ENCODE measurements at regions not wholly inside any gene's neighbourhood (a gene's known extent, or its start where the extent isn't known, plus 50 kb on each side); places are given as distances from the start of the nearest gene placed in this dataset.

DNA sequence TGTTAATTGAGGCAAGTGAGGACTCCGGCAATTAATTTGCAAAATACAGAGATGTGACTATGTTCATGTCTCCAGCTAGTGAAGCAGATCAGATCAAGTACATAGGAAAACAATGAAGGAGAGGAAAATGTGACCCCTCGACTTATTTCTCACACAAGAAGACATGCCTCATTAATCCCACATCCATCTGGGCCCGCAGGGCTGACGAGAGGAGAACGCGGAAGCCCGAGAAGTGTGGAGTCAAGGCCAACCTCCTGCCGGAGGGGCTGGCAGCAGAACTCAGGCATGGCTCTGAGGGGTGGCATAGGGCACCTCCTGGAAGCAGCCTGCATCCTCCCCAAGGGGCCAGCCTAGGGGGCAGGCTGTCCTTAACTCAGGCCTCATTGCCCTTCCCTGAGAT is 54.4 kb downstream of the ZNF503 start:
- DNase-seq (ENCODE audit: low read depth in 3 of 3, low spot score in 1 of 3) = no peak

DNA sequence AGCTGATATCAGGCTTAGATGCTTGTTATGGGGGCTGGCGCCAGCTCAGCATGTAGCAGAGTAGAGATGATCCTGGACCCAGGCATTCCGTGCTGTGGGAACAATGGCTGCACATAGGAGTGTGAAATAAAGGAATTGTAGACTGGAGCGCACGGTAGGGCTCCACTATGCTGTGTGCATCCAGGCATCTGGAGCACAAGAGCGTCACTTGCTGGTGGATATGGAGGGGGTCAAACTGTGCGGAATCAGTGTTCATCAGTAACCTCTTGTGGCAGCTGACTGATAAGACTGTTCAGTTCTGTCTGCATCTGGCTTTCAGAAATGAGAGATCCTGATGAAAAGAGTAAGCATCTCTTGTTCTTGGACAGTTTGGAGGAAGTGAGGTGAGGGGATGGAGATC is 55.8 kb downstream of the ZNF503 start:
- DNase-seq (ENCODE audit: low read depth in 3 of 3, low spot score in 1 of 3) = no peak

DNA sequence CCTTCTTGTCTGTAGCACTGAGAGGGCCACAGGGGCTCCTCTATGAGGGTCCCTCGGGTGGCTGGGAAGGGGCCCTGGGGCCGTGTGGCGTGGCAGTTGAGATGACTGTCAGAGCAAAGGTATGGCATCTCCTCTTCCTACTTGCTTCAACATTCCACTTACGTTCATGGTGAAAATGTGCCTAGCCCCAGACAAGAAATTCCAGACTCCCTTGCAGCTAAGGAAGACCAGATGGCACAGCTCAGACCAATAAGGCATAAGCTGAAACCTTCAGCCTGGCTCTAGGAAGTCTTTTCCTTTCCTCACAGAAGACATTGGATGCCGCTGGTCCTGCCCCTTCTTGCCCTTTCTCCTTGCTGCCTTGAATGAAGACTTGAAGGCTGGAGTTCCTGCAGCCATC is 57.4 kb downstream of the ZNF503 start:
- DNase-seq (ENCODE audit: low read depth in 3 of 3, low spot score in 1 of 3) = no peak

DNA sequence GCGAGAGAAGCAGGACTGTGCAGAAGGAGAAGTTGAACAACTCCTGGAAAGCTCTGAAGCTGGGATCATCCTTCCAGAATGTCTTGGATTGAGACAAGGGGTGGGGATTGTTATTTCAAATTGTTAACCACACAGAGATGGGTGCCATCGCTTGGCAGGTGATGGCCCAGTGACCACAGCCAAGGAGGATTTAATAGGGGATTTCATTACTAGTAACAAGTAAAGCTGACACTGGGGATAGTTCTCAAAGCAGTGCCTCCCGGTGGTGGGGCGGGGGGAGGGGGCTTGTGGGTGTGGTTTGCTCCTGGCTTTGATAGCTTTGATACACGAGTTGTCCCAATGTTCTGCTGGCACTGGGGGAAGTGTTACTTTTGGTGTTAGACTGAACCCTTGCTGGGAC is 59.2 kb downstream of the ZNF503 start:
- no peak for DNase-seq (ENCODE audit: low read depth in 3 of 3, low spot score in 1 of 3)

DNA sequence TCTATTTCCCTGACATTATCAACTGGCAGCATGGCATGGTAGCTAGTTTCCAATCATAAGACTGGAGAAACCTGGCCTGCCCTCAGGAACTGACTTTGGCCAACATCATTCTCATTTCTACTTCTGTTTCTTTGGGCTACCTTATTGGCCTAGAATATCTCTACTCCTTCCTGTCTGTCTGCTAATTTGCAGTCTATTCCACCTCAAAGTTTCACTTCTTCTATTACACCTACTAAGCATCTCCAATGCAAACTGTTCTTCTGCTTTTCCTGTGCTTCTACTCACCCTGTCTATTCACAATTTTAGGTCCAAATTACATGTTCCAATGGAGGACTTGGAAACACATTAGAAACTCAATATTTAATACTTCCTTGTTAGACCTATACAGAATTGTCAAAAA is 65.6 kb downstream of the ZNF503 start:
- DNase-seq (ENCODE audit: low read depth in 3 of 3, low spot score in 1 of 3) = no peak

DNA sequence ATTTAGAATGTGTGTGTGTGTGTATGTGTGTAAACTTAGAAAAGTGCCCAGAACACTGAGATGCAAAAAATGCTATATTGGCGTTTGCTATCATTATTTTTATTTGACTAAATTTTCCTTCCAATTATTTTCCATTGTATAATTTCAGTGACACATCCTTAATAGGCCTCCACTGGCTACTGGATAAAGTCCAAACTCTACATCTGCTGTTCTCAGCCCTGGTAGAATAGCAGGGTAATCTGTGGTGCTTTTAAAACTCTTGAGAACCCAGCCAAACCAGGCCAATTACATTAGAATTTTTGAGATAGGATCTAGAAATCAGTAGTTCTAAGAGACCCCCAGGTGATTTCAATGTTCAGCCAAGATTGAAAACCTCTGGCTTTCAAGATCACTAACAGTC is 66.4 kb downstream of the ZNF503 start:
- no peak for DNase-seq (ENCODE audit: low read depth in 3 of 3, low spot score in 1 of 3)

DNA sequence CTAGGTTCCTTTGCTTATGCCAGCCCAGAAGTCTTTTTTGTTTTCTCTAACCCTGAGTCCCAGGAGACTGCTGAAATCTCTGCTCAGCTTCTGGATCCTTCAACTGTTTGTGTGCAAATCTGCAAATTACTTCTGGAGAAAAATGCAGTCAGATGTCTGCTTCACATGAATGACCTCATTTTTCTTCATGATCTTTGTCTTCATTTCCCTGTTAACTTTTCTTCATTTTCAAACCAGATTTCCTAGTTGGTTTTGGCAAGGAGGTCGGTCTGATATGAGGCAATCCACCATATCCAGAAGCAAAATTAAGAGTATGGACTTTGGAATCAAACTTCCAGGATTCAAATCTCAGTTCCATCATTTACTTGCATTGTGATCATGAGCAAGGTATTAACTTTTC is 66.8 kb downstream of the ZNF503 start:
- DNase-seq (ENCODE audit: low read depth in 3 of 3, low spot score in 1 of 3) = no peak

DNA sequence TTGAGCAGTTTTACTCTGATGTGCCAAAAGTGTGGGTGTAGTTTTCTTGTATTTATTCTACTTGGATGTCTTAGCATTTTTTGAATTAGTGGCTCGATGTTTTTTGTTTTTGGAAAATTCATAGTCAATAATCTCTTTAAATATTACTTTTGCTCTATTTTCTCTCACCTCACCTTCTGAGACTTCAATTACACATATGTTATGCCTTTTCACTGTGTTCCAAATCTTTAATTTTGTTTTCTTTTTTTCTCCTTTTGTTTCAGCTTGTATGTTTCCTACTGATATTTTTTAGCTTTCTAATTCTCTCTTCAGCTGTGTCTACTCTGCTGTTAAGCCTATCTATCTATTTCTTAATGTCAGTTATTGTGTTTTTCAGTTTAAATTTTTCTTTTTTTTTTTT is 69.5 kb downstream of the ZNF503 start:
- DNase-seq (ENCODE audit: low read depth in 3 of 3, low spot score in 1 of 3) = no peak

DNA sequence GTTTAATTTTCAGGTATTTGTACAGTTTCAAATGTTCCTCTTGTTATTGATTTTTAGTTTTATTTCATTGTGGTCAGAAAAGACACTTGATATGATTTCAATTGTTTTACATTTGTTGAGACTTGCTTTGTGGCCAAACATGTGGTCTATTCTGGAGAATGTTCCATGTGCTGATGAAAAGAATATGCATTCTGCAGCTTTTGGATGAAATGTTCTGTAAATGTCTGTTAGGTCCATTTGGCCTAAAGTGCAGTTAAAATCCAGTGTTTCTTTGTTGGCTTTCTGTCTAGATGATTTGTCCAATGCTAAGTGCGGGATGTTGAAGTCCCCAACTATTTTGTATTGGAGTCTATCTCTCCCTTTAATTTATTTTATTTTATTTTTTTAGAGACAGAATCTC is 70.5 kb downstream of the ZNF503 start:
- no peak for DNase-seq (ENCODE audit: low read depth in 3 of 3, low spot score in 1 of 3)

DNA sequence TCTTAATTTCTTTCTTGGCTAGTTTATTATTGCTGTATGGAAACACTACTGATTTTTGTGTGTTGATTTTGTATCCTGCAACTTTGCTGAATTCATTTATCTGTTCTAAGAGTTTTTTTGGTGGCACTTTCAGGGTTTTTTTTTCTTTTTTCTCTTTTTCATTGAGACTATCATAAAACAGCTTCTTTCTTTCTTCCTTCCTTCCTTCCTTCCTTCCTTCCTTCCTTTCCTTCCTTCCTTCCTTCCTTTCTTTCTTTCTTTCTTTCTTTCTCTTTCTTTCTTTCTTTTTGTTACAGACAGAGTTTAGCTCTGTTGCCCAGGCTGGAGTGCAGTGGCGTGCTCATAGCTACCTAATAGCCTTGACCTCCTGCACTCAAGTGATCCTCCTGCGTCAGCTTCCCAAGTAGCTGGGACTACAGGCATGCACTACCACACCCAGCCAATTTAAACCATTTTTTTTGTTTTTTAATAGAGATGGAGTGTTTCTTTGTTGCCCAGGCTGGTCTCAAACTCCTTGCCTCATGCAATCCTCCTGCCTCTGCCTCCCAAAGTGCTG is 72.3 kb downstream of the ZNF503 start:
- no peak for DNase-seq (ENCODE audit: low read depth in 3 of 3, low spot score in 1 of 3)

DNA sequence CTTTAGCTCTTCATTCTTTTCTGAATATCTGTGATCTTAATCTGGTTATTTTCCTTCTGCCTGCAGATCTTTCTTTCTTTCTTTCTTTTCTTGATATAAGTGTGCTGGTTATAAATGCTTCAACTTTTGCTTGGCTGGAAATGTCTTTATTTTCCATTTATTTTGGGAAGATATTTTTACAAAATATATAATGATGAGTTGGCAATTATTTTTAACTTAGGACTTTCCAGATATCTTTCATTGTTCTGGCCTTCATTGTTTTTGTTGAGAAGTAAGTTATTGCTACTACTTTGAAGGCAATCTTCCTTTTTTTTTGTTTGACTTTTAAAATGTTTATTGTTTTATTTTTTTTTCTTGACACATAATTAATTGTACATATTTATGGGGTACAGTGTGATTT is 75.3 kb downstream of the ZNF503 start:
- DNase-seq (ENCODE audit: low read depth in 3 of 3, low spot score in 1 of 3) = no peak

DNA sequence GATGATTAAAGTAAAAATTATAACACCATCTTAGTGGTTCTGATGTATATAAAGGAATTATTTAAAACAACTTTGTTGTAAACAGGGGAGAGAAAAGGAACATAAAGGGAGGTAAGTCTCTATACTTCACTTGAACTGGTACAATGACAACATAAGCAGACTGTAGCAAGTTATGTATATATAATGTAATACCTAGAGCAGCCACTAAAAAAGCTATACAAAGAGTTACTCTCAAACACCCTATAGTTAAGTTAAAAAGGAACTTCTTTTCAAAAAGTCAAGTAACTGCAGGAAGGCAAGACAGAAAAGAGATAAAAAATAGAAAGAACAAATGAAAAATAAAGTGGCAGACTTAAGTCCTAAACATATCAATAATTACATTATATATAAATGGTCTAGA is 82.3 kb downstream of the ZNF503 start:
- DNase-seq (ENCODE audit: low read depth in 3 of 3, low spot score in 1 of 3) = no peak

DNA sequence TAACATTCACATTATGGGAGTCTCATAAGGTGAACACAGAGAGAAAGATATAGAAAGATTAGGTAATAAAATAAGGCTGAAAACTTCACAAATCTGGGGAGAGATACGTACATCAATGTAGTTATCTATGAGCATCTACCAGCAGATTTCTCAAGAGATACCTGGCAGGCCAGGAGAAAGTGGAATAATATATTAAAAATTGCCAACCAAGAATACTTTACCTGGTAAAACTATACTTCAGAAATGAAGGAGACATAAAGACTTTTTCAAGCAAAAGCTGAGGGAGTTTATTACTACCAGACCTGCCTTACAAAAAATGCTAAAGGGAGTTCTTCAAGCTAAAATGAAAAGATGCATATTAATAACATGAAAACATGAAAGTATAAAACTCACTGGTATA is 78.8 kb upstream of the COMTD1 start:
- no peak for DNase-seq (ENCODE audit: low read depth in 3 of 3, low spot score in 1 of 3)

DNA sequence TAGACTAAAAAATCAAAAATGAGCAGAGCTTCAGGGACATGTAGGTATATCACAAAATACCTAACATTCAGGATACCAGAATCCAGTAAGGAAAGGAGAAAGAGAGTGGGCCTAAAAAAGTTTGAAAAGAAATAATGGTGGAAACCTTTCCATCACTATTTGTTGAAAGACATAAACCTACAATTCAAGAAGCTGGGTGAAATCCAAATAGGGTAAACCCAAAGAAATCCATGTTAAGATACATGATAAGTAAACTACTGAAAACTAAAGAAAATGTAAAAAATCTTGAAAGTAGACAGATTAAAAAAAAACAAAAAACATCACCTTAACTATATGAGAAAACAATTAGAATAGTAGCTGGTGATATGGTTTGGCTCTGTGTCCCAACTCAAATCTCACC is 76.7 kb upstream of the COMTD1 start:
- no peak for DNase-seq (ENCODE audit: low read depth in 3 of 3, low spot score in 1 of 3)

DNA sequence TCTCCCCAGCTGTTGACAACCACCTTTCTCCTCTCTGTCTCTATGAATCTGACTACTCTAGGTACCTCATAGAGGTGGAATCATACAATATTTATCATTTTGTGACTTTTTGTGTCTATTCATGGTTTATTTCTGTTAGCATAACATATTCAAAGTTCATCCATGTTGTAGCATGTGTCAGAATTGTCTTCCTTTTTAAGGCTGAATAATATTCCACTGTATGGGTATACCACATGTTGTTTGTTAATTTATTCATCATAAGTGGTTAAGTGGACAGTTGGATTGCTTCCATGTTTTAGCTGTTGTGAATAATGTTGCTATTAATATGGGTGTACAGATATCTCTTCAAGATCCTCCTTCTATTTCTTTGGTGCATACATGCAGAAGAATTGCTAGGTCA is 69.9 kb upstream of the COMTD1 start:
- no peak for DNase-seq (ENCODE audit: low read depth in 3 of 3, low spot score in 1 of 3)

DNA sequence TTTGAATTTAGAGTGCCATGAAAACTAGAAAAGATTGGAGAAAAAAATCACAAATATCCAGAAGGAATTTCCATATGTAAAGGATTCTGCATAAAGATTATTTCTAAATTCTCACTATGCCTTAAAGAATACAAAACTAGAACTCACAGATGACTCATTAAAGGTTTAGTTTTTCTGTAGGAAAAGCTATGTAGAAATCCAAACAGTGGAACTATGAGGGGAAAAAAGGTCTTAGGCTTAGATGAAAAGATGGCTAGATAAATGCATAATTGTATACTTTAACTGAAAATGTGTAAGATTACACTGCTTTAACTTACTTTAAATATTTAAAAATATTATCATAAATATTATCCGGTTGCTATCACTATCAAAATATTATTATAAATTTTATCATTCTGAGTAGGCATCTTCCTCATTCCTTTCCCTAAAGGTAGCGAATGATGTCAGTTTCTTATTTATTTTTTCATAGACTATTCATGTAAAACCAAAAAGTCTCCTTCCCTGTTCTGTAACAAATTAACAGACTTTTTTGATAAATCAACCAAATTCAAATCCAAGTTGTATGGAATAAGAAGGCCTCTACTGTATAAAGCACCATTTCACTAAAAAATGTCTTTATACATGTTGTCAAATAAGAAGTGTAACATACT is 69.1 kb upstream of the COMTD1 start:
- DNase-seq (ENCODE audit: low read depth in 3 of 3, low spot score in 1 of 3) = no peak

DNA sequence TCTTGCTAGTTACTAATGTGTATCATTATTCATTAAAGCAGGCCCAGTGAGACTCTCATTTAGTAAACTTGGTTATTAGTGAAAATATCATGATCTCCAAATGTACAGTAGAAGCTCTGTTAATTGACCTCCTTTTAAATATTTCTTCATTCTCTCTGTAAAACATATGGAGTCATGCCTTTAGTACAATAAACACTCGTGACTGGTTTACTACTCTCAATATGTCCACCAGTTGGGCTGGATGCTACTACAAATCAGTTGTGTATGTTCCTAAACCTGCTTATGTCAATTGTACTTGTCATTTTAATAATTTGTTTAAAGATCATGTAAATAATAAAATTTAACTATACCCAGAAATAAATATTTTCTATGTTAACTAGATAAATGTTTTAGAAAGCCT is 68.6 kb upstream of the COMTD1 start:
- DNase-seq (ENCODE audit: low read depth in 3 of 3, low spot score in 1 of 3) = no peak

DNA sequence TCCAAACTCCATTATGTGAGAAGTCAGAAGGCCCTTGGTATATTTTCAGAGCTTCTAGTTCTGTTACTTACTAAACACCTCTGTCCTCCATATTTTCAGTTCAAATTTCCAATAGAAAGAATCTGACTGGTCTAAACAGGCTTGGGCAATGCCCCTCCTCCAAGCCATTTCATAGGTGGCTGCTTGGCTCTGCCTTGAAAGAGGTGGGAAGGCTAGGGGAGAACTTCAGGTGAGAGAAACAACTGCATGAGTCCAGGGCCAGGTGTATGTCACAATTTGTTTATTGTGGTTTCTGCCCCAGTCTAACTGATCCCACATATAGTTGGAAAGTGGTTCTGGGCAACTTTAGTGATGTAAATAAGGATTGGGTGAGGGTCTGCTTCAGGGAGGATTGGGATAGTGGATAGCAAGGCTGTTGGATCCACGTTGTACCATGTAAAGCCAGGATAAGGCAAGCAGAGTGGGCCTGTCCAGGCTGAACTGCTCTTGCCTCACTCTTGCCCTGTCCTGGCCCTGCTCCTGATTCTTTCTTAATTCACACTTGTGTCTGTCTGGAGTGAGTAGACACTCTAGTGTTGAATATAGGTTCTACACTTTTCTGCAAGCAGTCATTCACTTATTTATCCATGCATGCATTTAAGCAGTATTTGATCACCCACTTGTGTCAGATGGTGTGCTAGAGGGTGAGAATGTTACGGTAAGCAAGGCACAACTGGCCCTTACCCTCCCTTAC is 67.5 kb upstream of the COMTD1 start:
- no peak for DNase-seq (ENCODE audit: low read depth in 3 of 3, low spot score in 1 of 3)

DNA sequence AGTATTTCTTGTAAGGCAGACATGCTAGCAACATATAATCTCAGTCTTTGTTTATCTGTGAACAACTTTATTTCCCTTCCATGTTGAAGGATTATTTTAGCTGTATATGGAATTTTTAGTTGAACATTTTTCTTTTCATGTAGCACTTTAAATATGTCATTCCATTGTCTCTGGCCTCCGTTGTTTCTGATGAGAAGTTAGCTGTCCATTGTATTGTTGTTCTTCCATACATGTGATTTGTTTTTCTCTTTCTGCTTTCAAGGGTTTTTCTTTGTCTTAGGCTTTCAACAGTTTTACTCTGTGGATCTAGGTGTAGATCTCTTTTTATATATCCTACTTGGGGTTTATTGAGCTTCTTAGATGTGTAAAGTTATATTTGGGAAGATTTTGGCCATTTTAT is 66.3 kb upstream of the COMTD1 start:
- no peak for DNase-seq (ENCODE audit: low read depth in 3 of 3, low spot score in 1 of 3)

DNA sequence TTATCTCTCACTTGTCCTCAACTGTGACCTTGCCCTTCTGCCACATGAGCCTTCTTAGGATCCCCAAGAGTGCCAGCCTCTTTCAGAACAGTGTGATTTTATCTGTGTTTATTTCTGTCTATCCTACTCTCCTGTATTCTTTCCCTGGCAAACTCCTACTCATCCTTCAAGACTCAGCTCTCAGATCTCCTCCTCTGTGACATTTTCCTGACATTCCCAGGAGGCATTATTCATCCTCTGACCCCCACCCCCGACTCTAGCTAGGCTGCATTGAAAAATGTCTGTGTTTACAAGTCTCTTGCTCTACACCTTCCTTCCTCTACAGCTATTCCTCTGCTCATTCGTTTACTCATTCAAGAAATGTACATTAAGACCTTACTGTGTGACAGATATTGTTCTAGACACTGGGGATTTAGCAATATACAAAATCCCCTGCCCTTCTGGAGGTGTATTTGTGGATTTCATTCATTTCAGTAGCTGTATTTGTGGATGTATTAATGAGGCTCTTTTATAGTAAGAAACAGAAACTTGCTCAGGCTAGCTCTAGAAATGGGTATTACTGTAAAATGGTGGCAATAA is 61.4 kb upstream of the COMTD1 start:
- no peak for DNase-seq (ENCODE audit: low read depth in 3 of 3, low spot score in 1 of 3)

DNA sequence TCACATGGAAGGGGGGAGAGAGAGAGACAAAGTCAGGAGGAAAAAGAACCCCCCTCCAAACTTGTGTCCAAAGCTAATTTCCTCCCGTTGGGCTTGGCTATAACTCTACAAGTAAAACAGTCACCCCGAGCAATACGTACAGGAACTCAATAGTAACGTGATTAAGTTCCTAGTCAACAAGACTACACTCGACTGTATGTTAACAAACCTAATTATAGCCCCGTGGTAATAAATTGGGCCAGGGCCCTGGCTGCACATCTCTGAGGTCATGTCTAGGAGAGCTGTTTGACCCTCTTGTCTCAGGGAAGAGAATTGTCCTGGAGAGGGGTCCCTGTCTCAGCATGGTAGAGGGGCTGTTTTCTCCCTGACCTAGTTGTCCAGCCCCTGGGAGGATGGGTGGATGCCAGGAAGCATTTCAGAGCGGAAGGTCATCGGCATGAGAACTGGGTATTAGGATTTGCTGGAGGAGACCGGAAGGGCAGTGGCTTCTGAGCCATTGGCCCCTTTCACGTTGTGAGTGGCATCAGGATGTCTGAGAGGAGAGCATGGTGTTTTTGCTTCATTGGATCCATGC is 60.2 kb upstream of the COMTD1 start:
- no peak for DNase-seq (ENCODE audit: low read depth in 3 of 3, low spot score in 1 of 3)
